ENCODE measurements at regions not wholly inside any gene's neighbourhood (a gene's known extent, or its start where the extent isn't known, plus 50 kb on each side); places are given as distances from the start of the nearest gene placed in this dataset.

DNA sequence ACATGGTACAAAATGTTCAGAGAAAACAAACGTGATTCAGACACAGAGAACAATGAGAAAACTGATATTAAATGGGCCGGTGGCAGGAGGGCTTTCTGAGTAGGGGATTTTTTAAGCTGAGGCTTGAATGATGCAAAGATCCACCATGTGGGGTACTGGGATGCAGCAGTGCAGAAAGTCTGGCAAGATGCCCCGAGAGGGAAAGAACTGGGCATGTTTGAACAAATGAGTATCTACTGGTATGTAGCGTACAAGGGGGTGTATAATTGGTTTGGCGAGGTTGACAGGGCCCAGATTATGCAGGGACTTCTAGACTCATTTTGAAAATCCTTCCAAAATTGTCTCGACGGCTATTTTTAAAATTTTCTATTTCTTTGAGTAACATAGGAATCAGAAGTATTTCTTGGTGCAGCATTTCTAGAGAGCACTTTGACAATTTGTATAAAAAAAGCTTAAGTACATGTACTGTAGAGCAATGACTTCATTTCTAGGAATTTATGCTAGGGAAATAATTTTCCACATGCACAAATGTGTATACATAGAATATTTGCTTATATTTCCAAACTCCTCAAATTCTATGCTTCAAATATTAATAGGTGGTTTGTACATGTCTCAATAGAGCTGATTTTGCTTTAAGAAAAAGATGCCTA is 119.6 kb upstream of the DOK5 start (continued):
- TF ChIP-seq CHD7 (IDR thresholded peaks at IDR 0.05; ENCODE audit: insufficient replicate concordance, low read length) (no peak), CEBPB (IDR thresholded peaks at IDR 0.05; ENCODE audit: low read depth, low read length) (no peak), CTBP2 (IDR thresholded peaks at IDR 0.05; ENCODE audit: borderline replicate concordance, insufficient read depth, insufficient read length, low read length) (no peak), KDM4A (IDR thresholded peaks at IDR 0.05; ENCODE audit: low read depth, low read length, severe bottlenecking) (no peak)

All from H1 (cell line).